HL-60 (cell line): ENCODE measurements at regions not wholly inside any gene's neighbourhood (a gene's known extent, or its start where the extent isn't known, plus 50 kb on each side); places are given as distances from the start of the nearest gene placed in this dataset.

Experiments
- DNase-seq, 2 experiments: peaks; one replicate each; pipeline ENCODE4 v3.0.0-alpha.2; 2010 to 2020; ENCODE audit warnings: low read depth in 1 of 2, low spot score in 1 of 2
- H3K27ac ChIP-seq: fragments of 250-450 bp; sonication (Bioruptor Pico); replicated peaks from 2 replicates; pipeline ENCODE4 v1.5.1; 2020; ENCODE audit warnings: mild to moderate bottlenecking, moderate library complexity
- H3K27me3 ChIP-seq: fragments of 250-450 bp; sonication (Bioruptor Pico); 2 replicates; pipeline ENCODE4 v1.5.1; 2021; ENCODE audit warnings: mild to moderate bottlenecking, moderate library complexity; ENCODE audit not compliant: insufficient read depth, poor library complexity, severe bottlenecking
- H3K4me3 ChIP-seq: replicated peaks from 2 replicates; pipeline ENCODE4 v1.5.1; 2011; ENCODE audit warnings: mild to moderate bottlenecking, control low read depth, low read length; ENCODE audit not compliant: insufficient read depth
- CTCF ChIP-seq: IDR thresholded peaks from one replicate; pipeline ENCODE4 v1.5.1; 2011; ENCODE audit warnings: low read length, control low read depth, inconsistent platforms; ENCODE audit not compliant: insufficient read depth
- GABPA ChIP-seq: IDR thresholded peaks from 2 replicates; pipeline ENCODE4 v1.6.1; 2012; ENCODE audit warnings: low read depth
- POLR2AphosphoS5 ChIP-seq: IDR thresholded peaks from 2 replicates; pipeline ENCODE4 v1.6.1; 2012; ENCODE audit warnings: low read depth
- REST ChIP-seq: IDR thresholded peaks from 2 replicates; pipeline ENCODE4 v1.6.1; 2012; ENCODE audit warnings: low read depth; ENCODE audit not compliant: insufficient replicate concordance
- SPI1 ChIP-seq: IDR thresholded peaks from 2 replicates; pipeline ENCODE4 v1.6.1; 2012; ENCODE audit warnings: low read depth, mild to moderate bottlenecking, borderline replicate concordance

GRCh38 chrX:38943120-38943519 is 141.9 kb downstream of the MID1IP1 start:
- DNase-seq: no peak
- Histone ChIP-seq H3K4me3 (no peak overlapping the region), H3K27me3 (no peaks in the 10 kb centered on the region), H3K27ac (no peak overlapping the region)
- TF ChIP-seq POLR2AphosphoS5 (no peak), REST (no peak), CTCF (no peak), GABPA (no peak), SPI1 (no peak)

GRCh38 chrX:38948046-38948445 is 146.8 kb downstream of the MID1IP1 start:
- Histone ChIP-seq H3K27ac (no peak overlapping the region), H3K4me3 (no peak overlapping the region), H3K27me3 (no peaks in the 10 kb centered on the region)
- DNase-seq: no peak
- TF ChIP-seq REST (no peak), GABPA (no peak), POLR2AphosphoS5 (no peak), SPI1 (no peak), CTCF (no peak)

GRCh38 chrX:38954520-38954919 is 153.3 kb downstream of the MID1IP1 start:
- H3K4me3 ChIP-seq: no peak overlapping the region
- TF ChIP-seq GABPA (no peak), SPI1 (no peak), CTCF (no peak), POLR2AphosphoS5 (no peak), REST (no peak)
- H3K27ac ChIP-seq: no peak overlapping the region
- no peaks in the 10 kb centered on the region for H3K27me3 ChIP-seq
- DNase-seq: no peak
